ENCODE measurements at regions not wholly inside any gene's neighbourhood (a gene's known extent, or its start where the extent isn't known, plus 50 kb on each side); places are given as distances from the start of the nearest gene placed in this dataset.

DNA sequence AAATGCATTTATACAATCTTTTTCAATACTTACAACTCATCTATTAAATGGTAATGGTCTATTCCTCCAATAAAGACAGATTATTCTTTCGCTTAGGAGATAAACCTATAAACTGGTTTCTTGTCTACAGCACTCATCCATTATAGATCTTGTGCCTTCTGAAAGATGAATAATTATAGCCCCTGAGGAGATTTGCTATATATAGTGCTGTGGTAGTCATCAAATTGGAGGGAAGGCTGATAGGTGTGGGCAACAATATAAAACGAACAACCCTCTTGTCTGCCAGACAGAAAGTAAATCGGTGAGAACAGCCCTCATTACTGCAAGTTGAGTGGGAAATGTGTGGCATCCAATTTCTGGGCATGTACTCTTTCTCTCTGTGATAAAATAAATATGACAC is 292.5 kb upstream of the CNR1 start (continued):
- TF ChIP-seq, protein P1, sequence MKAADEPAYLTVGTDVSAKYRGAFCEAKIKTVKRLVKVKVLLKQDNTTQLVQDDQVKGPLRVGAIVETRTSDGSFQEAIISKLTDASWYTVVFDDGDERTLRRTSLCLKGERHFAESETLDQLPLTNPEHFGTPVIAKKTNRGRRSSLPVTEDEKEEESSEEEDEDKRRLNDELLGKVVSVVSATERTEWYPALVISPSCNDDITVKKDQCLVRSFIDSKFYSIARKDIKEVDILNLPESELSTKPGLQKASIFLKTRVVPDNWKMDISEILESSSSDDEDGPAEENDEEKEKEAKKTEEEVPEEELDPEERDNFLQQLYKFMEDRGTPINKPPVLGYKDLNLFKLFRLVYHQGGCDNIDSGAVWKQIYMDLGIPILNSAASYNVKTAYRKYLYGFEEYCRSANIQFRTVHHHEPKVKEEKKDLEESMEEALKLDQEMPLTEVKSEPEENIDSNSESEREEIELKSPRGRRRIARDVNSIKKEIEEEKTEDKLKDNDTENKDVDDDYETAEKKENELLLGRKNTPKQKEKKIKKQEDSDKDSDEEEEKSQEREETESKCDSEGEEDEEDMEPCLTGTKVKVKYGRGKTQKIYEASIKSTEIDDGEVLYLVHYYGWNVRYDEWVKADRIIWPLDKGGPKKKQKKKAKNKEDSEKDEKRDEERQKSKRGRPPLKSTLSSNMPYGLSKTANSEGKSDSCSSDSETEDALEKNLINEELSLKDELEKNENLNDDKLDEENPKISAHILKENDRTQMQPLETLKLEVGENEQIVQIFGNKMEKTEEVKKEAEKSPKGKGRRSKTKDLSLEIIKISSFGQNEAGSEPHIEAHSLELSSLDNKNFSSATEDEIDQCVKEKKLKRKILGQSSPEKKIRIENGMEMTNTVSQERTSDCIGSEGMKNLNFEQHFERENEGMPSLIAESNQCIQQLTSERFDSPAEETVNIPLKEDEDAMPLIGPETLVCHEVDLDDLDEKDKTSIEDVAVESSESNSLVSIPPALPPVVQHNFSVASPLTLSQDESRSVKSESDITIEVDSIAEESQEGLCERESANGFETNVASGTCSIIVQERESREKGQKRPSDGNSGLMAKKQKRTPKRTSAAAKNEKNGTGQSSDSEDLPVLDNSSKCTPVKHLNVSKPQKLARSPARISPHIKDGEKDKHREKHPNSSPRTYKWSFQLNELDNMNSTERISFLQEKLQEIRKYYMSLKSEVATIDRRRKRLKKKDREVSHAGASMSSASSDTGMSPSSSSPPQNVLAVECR (CRISPR knock-in tag; IDR thresholded peaks at IDR 0.05; ENCODE audit: borderline replicate concordance), result no peak
- no peak for TF ChIP-seq NR3C1 (CRISPR knock-in tag; IDR thresholded peaks at IDR 0.05)
- no peak for TF ChIP-seq ZNF124 (CRISPR knock-in tag; IDR thresholded peaks at IDR 0.05)
- TF ChIP-seq KDM6A (CRISPR knock-in tag; IDR thresholded peaks at IDR 0.05; ENCODE audit: low read depth), result no peak

DNA sequence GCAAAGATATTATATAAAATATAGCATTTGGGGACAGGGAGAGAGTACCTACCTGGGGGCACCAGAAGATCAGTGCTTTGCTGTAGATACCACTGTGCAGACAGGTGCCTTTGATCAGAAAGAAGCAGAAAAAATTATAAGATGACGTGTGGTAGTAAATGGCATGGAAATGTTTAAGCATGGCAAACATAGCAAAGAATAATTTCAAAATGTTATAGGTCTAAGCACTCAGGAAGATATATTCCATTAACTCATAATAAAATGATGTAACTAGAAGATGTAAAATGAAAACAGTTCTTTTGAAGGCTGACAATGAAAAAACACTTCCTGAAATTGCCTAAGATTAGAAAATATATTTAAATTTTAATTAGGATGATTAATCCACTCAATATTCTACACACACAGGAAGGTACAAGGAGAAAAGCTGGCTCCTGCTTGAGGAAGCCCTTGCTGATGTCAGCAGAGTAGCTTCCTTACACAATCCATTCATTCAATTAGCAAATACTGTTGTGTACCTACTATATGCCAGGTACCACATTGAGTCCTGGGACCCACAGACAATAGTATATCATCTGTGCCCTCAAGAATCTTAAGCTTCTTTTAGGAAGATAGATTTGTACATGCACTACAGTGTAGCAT is 290.2 kb upstream of the CNR1 start:
- no peaks in the 10 kb centered on the region for H4K20me1 ChIP-seq (ENCODE audit: insufficient read depth, low read length)
- BruUV-seq (replicated peaks), result no TSS peak
- no peaks in the 10 kb centered on the region for H3K9me3 ChIP-seq (ENCODE audit: low read length)
- no peaks in the 10 kb centered on the region for H3K4me1 ChIP-seq (ENCODE audit: insufficient read depth, low read length)
- DNase-seq (ENCODE audit: low spot score) (no peak), ATAC-seq (no peak), FAIRE-seq (no peak)
- no peak for TF ChIP-seq ZNF747 (CRISPR knock-in tag; IDR thresholded peaks at IDR 0.05; ENCODE audit: borderline replicate concordance)
- H3K79me2 ChIP-seq (ENCODE audit: insufficient read depth, low read length), result no peaks in the 10 kb centered on the region
- in situ Hi-C loops (cut with HindIII; ENCODE audit: extremely low pct_ligation_motif_present, low pct_unique_long_range_greater_than_20kb) (no loop called here), intact Hi-C loops (cut with micrococcal nuclease; ENCODE audit: unreplicated experiment) (no loop called here)
- H3K4me2 ChIP-seq (ENCODE audit: low read depth, low read length), result no peak overlapping the region
- no peak overlapping the region for H3K4me3 ChIP-seq (replicated peaks in 1 of 3; ENCODE audit: insufficient read depth in 1 of 3, low read depth in 2 of 3, low read length in 3 of 3)
- H3K27ac ChIP-seq (ENCODE audit: extremely low read length, insufficient read depth, low read length), result no peak overlapping the region
- CTCF ChIA-PET (ENCODE audit: low intra/inter-chr PET ratio, low total read pairs), result no interaction called here
- no peaks in the 10 kb centered on the region for H3K27me3 ChIP-seq (ENCODE audit: control insufficient read depth in 1 of 2, insufficient read depth in 2 of 2, low read length in 2 of 2)
- H3K9ac ChIP-seq (ENCODE audit: insufficient read depth, low read depth, low read length), result no peak overlapping the region
- no peak overlapping the region for H2AFZ ChIP-seq (ENCODE audit: low read length)
- POLR2A ChIA-PET, result no interaction called here
- H3K36me3 ChIP-seq (replicated peaks in 1 of 2; ENCODE audit: control insufficient read depth in 1 of 2, insufficient read depth in 2 of 2, low read length in 2 of 2), result no peaks in the 10 kb centered on the region
- WGBS (ENCODE audit: low lambda C conversion rate), result 0% methylated on average over 1 of the region's 1 CpG
